ENCODE measurements at regions not wholly inside any gene's neighbourhood (a gene's known extent, or its start where the extent isn't known, plus 50 kb on each side); places are given as distances from the start of the nearest gene placed in this dataset.

DNA sequence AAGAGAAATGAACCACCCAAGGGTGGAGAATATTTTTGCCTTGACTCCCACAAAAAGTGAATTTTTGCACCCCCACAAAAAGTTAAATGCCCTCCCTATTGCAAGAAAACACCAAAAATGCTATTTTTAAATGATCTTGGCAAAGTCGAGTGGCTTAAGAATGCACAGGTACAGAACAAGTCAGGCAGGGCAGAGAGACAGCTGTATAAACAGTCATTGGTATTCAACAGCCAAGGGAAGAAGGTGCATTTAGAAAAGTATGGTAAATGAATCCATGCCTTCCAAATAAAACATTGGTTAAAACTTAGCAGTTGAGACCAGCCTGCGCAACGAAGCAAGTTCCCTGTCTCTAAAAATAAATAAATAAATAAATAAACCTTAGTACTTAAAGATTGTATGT lies 169.3 kb downstream of the CHIC2 start:
- TF ChIP-seq POLR2A (IDR thresholded peaks at IDR 0.05) = no peak
- TF ChIP-seq, protein P1, sequence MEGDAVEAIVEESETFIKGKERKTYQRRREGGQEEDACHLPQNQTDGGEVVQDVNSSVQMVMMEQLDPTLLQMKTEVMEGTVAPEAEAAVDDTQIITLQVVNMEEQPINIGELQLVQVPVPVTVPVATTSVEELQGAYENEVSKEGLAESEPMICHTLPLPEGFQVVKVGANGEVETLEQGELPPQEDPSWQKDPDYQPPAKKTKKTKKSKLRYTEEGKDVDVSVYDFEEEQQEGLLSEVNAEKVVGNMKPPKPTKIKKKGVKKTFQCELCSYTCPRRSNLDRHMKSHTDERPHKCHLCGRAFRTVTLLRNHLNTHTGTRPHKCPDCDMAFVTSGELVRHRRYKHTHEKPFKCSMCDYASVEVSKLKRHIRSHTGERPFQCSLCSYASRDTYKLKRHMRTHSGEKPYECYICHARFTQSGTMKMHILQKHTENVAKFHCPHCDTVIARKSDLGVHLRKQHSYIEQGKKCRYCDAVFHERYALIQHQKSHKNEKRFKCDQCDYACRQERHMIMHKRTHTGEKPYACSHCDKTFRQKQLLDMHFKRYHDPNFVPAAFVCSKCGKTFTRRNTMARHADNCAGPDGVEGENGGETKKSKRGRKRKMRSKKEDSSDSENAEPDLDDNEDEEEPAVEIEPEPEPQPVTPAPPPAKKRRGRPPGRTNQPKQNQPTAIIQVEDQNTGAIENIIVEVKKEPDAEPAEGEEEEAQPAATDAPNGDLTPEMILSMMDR (IDR thresholded peaks at IDR 0.05 in 4 of 5, conservative IDR thresholded peaks at IDR 0.05 in 1 of 5) = no peak

All from gastrocnemius medialis (tissue), 4 donors.